Stomach (tissue), 8 donors: ENCODE measurements at regions not wholly inside any gene's neighbourhood (a gene's known extent, or its start where the extent isn't known, plus 50 kb on each side); places are given as distances from the start of the nearest gene placed in this dataset.
"Not testable (repeated sequence)": the region's sequence is repeated elsewhere in the genome, so short reads cannot be mapped to it uniquely, and the experiment has no call there.

Source experiments
- DNase-seq, 2 donors: peaks; one replicate each; pipeline versions ENCODE4 v3.0.0 to v3.0.0-alpha.2; 2013 to 2019
- H3K27ac ChIP-seq, 5 donors: fragments of 200-600 bp in 4 of 5; sonication (generic) in 4 of 5; one replicate each; pipeline ENCODE4 v1.5.1; 2013 to 2019; ENCODE audit warnings: mild to moderate bottlenecking in 1 of 5, moderate library complexity in 1 of 5
- H3K27me3 ChIP-seq, 3 donors: fragments of 200-600 bp; sonication (generic); one replicate each; pipeline ENCODE4 v1.5.1; 2017 to 2019; ENCODE audit warnings: mixed run types in 1 of 3
- H3K36me3 ChIP-seq, 4 donors: fragments of 200-600 bp; sonication (generic); 1 replicate in 3 of 4; 2 replicates in 1 of 4; pipeline ENCODE4 v1.5.1; 2016 to 2019
- H3K4me1 ChIP-seq, 4 donors: fragments of 200-600 bp; sonication (generic); one replicate each; pipeline ENCODE4 v1.5.1; 2016 to 2019
- H3K4me3 ChIP-seq, 4 donors: fragments of 200-600 bp; sonication (generic) in 3 of 4; one replicate each; pipeline ENCODE4 v1.5.1; 2016 to 2019; ENCODE audit warnings: mild to moderate bottlenecking in 1 of 4
- H3K9me3 ChIP-seq, 4 donors: fragments of 200-600 bp; sonication (generic); one replicate each; pipeline ENCODE4 v1.5.1; 2016 to 2019
- CTCF ChIP-seq, 7 experiments: fragments of 450-650 bp in 4 of 7; fragments of 200-600 bp in 3 of 7; sonication (generic) in 3 of 7; IDR thresholded peaks; one replicate each; pipeline ENCODE4 v1.5.1; 2016 to 2019; ENCODE audit warnings: antibody characterized with exemption in 7 of 7, control low read depth in 2 of 7, mild to moderate bottlenecking in 1 of 7
- EP300 ChIP-seq: sonication (generic); formaldehyde crosslinking; IDR thresholded peaks from one replicate; pipeline ENCODE4 v1.6.1; 2017; ENCODE audit warnings: antibody characterized with exemption
- POLR2A ChIP-seq, 4 donors: fragments of 450-650 bp; IDR thresholded peaks; one replicate each; pipeline ENCODE4 v1.6.1; 2016; ENCODE audit warnings: antibody characterized with exemption in 4 of 4, control low read depth in 2 of 4, mild to moderate bottlenecking in 1 of 4, moderate library complexity in 1 of 4
- POLR2AphosphoS5 ChIP-seq, 3 donors: sonication (generic); formaldehyde crosslinking; IDR thresholded peaks; one replicate each; pipeline ENCODE4 v1.6.1; 2016; ENCODE audit warnings: antibody characterized with exemption in 3 of 3
- whole genome bisulfite sequencing, 5 donors: extraction: QIAGEN DNeasy Blood & Tissue Kit in 3 of 5; methylation state at CpG; one replicate each; pipeline versions ENCODE4 v1.1.5 to v1.1.7; 2013 to 2018; 5-methylcytosine and 5-hydroxymethylcytosine counted together
- intact Hi-C: fragments of 100-400 bp; cut with DNase I; formaldehyde crosslinking; loops from one replicate; pipeline ENCODE4 v1.15.1; 2023; ENCODE audit warnings: low total_unique reads
- donor health status: healthy with polysubstance abuse.
- donor health status: Bipolar disorder and iron deficiency.
- donor health status: healthy.

DNA sequence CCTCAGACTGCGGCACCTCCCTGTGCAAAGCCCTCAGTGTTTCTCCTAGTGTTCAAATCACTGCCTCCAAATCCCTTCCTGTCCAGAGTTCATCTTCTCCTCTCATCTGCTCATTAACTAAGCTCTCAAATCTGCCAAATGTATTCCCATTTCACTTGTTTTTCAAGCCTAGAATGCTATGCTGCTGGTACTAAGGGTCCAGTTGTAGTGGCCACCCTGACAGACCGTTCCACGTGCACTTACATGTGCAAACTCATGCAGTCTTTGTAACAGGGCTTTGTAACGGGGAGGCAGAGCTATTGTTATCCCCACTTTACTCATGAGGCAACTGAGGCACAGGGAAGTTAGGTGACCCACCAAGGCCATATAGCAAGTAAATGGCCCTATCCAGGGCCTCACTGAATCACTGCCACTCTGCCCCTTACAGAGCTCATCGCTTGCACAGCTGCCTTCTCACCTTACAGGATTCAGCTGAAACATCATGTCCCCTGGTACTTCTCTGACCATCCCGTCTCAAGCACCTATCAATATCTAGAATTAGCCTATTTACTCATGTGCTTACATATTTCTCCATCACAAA is 153.0 kb upstream of the PDE1C start:
- TF ChIP-seq EP300 (no peak), CTCF (IDR thresholded peaks at IDR 0.05) (no peak), POLR2AphosphoS5 (IDR thresholded peaks at IDR 0.05) (no peak), POLR2A (IDR thresholded peaks at IDR 0.05) (no peak)
- no peak overlapping the region for H3K27ac ChIP-seq
- no peaks in the 10 kb centered on the region for H3K36me3 ChIP-seq
- peaks cover 0 to 8% (median 3%) of the 10 kb centered on the region in 4 donors for H3K9me3 ChIP-seq
- no peak overlapping the region for H3K4me3 ChIP-seq
- no peak for DNase-seq
- peaks cover 0 to 4% (median 0%) of the 10 kb centered on the region in 3 donors for H3K27me3 ChIP-seq
- intact Hi-C loops, result no loop called here
- H3K4me1 ChIP-seq, result no peaks in the 10 kb centered on the region
- 86 to 94% (median 89%) methylated on average over 6 of the region's 6 CpGs for WGBS, 5 donors

DNA sequence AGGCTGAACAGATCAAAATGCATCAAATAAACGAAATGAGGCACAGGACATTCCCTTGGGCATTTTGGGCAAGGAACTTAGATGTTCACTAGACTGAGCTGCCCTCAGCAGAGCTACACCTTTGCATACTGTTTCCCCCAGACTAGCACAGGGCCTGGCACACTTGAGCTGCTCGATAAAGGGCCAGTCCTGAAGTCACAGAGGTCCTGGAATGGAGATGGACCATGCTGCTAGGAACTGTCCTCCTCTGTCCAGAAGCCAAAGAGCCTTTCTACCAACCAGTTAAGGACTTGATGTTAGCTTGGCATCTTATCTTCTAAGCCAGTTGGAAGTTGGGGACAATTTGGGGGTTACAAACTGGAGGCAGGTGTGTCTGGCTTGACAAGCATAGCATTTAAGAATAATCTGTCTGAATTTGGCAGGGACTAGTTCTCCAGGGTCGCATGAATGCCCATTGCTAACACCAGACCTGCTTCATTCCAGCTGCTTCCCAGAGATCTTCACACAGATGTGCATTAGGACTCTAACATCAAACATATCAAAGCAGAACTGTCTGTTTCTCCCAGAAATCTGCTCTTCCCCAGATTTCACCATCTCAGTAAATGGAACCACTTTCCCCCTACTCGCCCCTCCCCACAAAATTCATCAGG is 152.2 kb upstream of the PDE1C start:
- H3K36me3 ChIP-seq, result no peaks in the 10 kb centered on the region
- H3K9me3 ChIP-seq, result peaks cover 0 to under 1% (median 0%) of the 10 kb centered on the region in 4 donors
- H3K27me3 ChIP-seq, result peaks cover 0 to 1% (median 0%) of the 10 kb centered on the region in 3 donors
- no peaks in the 10 kb centered on the region for H3K4me1 ChIP-seq
- intact Hi-C loops, result no loop called here
- H3K4me3 ChIP-seq, result no peak overlapping the region
- no peak overlapping the region for H3K27ac ChIP-seq
- 50 to 70% (median 67%) methylated on average over 4 of the region's 4 CpGs for WGBS, 5 donors
- DNase-seq, result no peak
- no peak for TF ChIP-seq CTCF (IDR thresholded peaks at IDR 0.05)
- TF ChIP-seq POLR2AphosphoS5 (IDR thresholded peaks at IDR 0.05), result no peak
- no peak for TF ChIP-seq POLR2A (IDR thresholded peaks at IDR 0.05)
- TF ChIP-seq EP300, result no peak

GRCh38 chr7:32221736-32222135 is 151.5 kb upstream of the PDE1C start:
- 74 to 80% (median 80%) methylated on average over 2 of the region's 2 CpGs for WGBS, 5 donors
- intact Hi-C loops, result no loop called here
- no peaks in the 10 kb centered on the region for H3K4me1 ChIP-seq
- DNase-seq, result no peak
- no peaks in the 10 kb centered on the region for H3K36me3 ChIP-seq
- H3K4me3 ChIP-seq, result no peak overlapping the region
- TF ChIP-seq POLR2AphosphoS5 (IDR thresholded peaks at IDR 0.05) (no peak), POLR2A (IDR thresholded peaks at IDR 0.05) (no peak)
- no peak overlapping the region for H3K27ac ChIP-seq
- H3K9me3 ChIP-seq, result no peaks in the 10 kb centered on the region
- no peaks in the 10 kb centered on the region for H3K27me3 ChIP-seq

GRCh38 chr7:32221056-32221455 is 150.8 kb upstream of the PDE1C start:
- H3K9me3 ChIP-seq, result no peaks in the 10 kb centered on the region
- H3K4me3 ChIP-seq, result no peak overlapping the region
- no peak for TF ChIP-seq POLR2AphosphoS5 (IDR thresholded peaks at IDR 0.05)
- TF ChIP-seq EP300, result no peak
- DNase-seq, result no peak
- H3K36me3 ChIP-seq, result no peaks in the 10 kb centered on the region
- H3K27me3 ChIP-seq, result no peaks in the 10 kb centered on the region
- intact Hi-C loops, result no loop called here
- H3K27ac ChIP-seq, result no peak overlapping the region
- no peaks in the 10 kb centered on the region for H3K4me1 ChIP-seq
- WGBS, 5 donors, result 87 to 98% (median 93%) methylated on average over 2 of the region's 2 CpGs

- H3K36me3 ChIP-seq, intact Hi-C loops, H3K27ac ChIP-seq, H3K27me3 ChIP-seq, DNase-seq, H3K4me3 ChIP-seq, H3K9me3 ChIP-seq, H3K4me1 ChIP-seq: not testable (repeated sequence)
- WGBS, 5 donors, result 18 to 36% (median 33%) methylated on average over 1 of the region's 1 CpG
Measured at GRCh38 chr7:32219831-32220230, 149.6 kb upstream of the PDE1C start.

GRCh38 chr7:32219416-32219815 is 149.2 kb upstream of the PDE1C start:
- Histone ChIP-seq H3K4me1 (no peaks in the 10 kb centered on the region), H3K36me3 (no peaks in the 10 kb centered on the region), H3K27me3 (no peaks in the 10 kb centered on the region), H3K9me3 (no peaks in the 10 kb centered on the region), H3K4me3 (no peak overlapping the region), H3K27ac (no peak overlapping the region)
- 85 to 96% (median 95%) methylated on average over 2 to 3 of the region's 3 CpGs for WGBS, 5 donors
- TF ChIP-seq POLR2A (IDR thresholded peaks at IDR 0.05), result no peak
- TF ChIP-seq POLR2AphosphoS5 (IDR thresholded peaks at IDR 0.05), result no peak
- no peak for TF ChIP-seq EP300
- no peak for TF ChIP-seq CTCF (IDR thresholded peaks at IDR 0.05)
- intact Hi-C loops, result no loop called here
- DNase-seq, result no peak
